T-helper 9 cell (primary cell): ENCODE measurements at regions not wholly inside any gene's neighbourhood (a gene's known extent, or its start where the extent isn't known, plus 50 kb on each side); places are given as distances from the start of the nearest gene placed in this dataset.
"Not testable (repeated sequence)": the region's sequence is repeated elsewhere in the genome, so short reads cannot be mapped to it uniquely, and the experiment has no call there.

Source experiments
- DNase-seq: peaks from one replicate; pipeline ENCODE4 v3.0.0-alpha.2; 2020

DNA sequence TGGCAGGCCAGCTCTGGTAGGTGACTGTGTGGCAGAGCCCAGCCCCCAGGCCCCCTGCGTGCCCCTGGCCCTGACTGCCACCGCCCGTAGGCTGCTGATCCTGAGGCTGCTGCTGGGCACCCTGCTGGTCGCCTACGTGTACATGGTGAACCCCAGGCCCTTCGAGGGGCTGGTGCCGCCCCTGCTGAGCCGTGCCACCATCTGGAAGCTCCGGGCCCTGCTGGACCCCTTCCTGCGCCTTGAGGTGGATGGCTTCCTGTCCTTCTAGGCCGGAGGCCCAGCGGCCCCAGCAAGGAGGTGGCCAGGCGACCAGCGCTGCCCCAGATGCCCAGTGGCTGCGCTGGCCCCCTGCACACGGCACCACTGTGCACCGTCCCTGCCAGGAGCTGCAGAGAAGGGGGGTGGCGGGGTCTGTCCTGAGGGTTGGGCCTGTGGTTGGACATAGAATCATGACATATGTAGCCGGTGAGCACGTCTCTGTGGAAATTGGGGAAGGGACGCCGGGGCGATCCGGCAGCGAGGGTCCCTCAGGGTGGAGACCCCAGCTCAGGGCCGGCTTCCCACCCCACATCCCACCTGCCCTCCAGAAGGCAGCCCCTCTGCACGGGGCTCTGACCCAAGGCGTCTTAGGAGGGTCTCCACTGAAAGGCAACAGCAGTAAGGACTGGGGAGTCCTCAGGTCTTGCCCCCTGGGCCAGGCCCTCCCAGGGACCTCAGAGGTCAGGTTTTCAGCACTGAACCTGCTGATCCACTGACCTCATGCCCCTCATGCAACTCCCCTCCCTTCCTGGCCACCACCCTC lies 185.4 kb downstream of the IGLL1 start:
- DNase-seq, result no peak

DNA sequence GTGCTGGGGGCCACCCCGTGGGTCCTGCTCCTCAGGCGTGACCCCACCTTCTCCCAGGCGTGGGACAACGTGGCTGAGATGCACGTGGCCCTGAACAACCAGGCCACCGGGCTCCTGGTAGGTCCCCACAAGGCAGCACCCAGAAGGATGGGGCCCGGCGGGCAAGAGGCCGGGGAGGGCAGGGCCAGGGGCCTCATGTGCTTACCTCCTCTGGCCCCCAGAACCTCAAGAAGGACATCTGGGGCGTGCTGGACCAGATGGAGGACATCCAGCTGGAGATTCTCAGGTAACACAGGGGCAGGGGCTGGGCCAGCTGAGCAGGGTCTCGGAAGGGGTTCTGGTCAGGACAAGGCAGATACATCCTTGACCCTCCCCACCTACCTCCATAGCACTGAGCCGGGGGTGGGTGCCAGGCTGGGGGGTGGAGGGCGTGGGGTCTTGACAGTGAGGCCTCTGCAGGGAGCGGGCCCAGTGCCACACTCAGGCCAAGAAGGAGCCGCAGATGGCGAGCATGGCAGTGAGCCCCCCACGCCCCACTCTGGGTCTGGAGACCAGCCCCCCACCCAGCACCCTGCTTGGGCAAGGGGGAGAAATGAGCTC lies 186.3 kb downstream of the IGLL1 start:
- no peak for DNase-seq

DNA sequence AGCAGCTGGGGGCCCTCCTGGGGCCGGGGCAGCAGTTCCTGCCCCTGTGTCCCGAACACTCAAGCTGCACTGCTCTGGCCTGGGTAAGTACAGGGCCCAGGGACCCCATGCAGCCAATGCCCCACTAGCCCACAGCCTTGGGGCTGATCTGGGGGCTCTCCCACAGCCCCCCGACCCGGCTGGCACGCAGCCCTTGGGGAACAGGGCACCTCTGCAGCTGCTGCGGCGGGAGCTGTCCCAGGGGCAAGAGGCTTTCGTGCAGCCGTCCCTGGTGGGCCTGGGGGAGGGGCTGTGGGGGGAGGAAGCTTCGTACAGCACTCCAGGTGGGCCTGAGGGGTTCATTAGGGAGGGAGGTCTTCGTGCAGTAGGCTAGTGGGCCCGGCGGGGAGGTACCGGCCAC lies 186.9 kb downstream of the IGLL1 start:
- not testable (repeated sequence) for DNase-seq

DNA sequence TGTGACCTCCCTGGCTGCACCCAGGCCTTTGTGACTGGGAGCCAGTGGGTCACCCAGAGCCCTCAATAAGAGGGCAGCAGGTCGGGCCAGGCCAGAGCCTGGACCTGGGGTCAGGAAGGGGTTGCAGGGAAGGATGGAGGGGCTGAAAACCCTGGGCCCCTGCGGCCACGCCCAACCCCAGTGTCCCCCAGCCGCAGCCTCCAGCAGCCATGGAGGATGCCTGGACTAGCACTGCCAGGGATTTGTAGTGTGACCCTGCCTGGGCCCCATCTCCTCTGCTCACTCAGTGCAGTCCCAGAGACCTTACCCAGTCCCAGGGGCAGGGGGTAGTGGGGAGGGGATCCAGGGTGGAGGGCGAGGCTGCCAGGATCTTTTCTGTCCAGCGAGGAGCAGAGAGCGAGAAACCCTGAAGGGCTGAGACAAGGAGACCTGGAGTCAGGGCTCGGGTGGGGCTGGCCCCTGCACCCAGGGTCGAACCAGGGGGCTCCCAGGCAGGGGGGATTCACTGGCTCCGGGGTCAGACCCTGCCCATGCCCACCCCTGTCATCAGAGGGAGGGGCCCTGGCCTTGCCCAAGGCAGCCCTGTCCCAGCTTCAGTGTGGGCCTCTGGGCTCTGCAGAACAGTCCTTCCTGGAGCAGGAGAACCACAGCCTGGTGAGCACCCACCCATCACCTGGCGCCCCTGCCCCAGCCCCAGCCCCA lies 187.5 kb downstream of the IGLL1 start:
- DNase-seq, result no peak

DNA sequence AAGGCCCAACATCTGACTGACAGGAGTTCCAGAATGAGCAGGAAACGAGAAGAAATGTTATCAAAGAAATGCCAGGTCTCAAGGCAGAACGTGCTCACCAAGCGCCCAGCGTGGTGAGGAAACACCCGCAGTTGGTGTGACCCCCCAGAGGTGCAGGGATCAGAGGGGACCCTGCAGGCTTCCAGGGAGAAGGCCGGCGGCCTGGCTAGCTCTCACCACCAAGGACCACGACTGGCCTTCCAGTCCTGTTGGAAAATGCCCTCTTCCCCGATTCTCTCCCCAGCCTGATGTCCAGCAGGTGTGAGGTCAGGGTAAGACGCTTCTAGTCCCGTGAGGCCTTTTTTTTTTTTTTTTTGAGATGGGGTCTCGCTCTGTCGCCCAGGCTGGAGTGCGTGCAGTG lies 189.1 kb downstream of the IGLL1 start:
- no peak for DNase-seq

DNA sequence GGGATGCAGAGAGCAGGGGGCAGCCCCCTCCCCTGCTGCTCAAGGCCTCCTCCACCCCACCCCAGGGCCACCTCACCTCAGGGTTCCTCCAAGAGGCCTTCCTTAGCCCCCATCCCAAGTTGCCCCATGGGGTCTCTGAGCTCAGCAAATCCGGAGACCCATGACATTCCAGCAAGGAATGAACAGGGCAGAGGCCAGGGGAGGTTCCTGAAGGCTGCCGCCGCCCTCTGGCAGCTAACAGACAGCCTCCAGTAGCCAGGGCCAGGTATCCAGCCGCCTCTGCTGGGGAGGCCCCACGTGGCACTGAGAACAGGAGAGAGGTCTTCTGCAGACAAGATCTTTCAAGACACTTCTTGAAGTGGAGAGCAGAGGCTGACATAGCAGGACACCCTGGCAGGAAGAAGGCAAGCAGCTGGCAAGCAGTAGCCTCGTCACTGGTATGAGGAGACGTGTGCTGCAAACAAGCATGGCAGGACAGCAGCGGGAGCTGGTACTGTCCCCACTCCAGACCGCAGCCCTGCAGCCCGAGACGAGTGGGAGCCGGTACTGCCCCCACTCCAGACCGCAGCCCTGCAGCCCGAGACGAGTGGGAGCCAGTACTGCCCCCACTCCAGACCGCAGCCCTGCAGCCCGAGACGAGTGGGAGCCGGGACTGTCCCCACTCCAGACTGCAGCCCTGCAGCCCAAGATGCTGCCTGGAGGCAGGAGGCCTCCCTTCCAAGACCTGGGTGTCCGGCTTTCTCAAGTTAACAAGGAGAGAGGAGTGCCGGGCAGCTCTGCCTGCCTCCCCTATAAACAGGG lies 190.6 kb downstream of the IGLL1 start:
- no peak for DNase-seq

DNA sequence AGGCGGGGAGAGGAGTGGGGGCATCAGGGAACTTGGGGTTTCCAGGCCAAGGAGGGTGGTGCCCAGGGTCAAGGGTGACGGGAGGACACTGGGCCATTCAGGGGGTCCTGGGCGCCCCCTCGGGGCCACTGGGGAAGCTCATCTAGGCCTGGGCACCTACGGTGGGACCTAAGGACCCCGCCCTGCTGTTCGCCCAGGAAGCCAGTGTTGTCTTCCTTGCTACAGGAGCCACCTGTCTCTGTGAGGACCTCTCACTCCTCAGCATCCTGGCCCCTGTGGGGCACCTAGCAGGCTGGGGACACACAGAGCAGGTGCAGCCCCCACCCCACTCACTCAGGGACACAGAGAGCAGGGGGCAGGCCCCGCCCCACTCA lies 191.6 kb downstream of the IGLL1 start:
- no peak for DNase-seq

DNA sequence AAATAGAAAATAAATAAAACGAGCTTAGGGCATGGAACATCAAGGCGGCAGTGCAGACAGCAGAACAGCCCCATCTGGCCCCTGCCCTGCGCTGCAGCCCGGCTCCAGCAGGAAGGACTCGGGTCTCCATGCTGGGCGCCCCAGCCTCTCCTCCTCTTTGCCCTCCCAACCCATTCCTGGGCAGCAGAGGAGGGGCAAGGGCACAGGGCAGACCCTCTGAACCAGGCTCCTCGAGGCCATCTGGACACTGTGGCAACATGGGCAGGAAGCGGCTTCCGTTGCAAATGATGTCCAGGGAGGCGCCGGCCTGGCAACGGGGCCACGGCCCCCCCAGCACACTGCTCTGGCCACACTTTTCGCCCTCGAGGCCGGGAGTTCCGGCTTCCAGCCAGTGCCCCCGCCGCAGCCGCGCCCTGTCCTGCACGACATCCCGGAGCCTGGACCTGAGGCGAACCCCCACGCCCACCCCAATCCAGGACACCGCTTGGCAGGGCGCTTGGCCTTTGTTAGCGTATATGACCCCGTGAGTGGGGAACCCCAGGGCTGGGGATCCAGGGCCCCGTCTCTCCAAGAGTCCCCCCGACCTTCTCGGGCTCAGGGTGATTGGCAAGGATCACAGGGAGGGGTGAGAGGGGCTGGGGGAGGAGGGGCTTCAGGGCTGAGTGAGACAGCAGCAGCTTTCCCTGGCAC lies 192.1 kb downstream of the IGLL1 start:
- DNase-seq, result no peak

DNA sequence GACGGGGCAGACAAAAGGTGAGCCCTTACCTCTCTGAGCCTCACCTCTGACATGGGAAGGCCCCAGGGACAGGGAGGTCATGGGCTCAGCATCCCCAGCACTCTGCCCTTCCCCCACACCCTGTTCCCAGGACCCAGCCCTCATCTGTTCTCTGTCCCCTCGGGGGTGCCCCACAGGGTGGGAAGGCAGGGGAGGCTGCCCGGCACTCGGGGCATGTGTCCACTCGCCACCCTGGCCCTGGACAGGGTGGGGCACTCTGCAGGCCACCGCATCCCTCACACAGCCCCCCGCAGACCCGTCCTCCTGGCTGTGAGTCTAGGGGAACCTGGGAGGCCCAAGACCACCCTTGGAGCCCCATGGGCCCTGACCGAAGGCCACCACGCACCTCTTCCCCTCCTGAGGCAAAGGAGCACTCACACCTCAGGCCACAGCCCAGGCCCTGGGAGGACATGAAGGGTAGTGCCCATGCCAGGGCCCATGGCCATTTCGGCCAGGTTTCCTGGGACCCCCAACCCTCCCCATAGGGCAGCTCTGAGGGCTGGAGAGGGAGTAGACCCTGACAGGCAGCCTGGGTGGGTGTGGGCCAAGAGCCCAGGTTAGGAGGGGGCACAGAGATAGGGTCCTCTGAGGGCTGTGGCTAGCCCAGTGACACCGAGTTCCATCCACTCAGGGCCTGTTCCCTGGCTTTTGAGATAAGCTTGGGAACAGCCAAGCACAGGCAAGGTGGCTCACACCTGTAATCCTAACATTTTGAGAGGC lies 193.1 kb downstream of the IGLL1 start:
- no peak for DNase-seq

DNA sequence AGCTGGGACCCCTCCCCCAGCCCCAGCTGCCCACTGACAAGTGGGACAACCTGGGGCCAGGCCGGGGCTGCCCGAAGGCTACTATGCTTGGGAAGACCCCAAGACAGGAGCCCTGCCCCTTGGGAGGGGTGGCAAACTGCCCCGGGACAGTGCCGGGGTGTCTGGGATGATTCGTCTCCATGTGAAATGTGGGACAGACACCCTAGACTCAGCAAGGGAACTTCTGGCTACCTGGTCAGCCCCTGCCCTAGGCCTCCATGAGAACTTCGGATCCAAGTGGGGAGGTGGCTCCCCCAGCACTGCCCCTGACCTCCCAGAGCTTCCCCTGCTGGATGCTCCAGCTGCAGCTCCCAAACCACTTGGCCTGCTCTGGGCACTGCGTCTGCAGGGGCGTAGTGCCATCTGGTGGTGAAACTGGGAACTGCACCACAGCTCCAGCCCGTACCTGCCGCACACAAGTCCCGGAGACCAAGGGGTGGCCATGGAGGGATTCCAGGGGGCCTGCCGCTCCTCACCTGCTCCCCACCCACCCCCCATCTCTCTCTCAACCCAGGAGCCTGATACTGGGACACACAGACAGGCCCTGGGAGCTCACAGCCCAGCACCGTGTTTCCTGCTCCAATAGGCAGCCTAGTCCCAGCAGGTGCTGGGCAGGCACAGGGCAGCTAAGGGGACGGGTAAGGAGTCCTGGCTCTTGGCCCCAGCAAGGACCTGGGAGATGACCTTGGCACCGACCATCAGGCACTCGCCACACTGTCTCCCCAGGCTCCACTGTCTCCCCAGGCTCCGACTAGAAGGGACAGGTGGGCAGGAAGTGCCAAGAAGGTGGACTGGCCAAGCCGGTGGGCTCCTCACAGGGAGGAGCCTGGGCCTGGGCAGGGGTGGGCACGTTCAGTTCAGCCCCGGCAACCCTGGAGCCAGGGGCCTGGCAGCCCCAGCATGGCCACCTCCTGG lies 194.1 kb downstream of the IGLL1 start:
- DNase-seq, result peak; percentile 82

DNA sequence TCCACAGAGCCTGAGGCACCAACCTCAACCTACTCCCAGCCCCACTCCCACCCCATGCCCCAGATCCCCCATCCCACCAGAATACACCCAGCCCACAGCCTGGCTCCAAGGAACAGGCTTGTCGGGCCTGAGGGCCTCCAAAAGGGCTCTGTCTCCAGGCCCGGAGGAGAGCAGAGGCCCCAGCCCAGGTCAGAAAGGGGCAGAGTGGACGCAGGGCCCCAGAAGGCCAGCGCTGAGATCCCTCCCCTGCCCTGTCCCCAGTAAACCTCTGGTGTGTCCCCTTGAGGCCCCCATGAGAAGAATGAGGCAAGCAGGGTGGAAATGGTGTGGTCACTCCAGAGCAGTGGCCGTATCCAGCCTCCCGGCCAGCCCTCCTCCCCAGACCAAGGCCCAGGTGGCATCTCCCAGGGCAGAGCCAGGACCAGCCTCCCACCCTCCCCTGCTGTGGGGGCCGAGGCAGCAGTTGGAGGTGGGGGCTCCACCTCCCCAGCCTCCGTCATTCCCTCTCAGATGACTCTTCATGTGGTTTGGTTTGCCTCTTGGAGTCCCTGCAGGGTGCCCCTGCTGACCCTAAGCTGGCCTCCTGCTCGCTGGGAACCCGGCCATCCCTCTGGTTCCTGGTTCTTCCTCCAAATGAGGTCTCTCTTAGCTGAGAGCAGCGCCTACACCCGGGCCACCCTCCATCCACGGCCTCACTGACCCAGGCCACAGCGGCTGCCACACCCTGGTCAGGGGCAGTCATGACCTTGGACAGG lies 195.0 kb downstream of the IGLL1 start:
- DNase-seq, result no peak

DNA sequence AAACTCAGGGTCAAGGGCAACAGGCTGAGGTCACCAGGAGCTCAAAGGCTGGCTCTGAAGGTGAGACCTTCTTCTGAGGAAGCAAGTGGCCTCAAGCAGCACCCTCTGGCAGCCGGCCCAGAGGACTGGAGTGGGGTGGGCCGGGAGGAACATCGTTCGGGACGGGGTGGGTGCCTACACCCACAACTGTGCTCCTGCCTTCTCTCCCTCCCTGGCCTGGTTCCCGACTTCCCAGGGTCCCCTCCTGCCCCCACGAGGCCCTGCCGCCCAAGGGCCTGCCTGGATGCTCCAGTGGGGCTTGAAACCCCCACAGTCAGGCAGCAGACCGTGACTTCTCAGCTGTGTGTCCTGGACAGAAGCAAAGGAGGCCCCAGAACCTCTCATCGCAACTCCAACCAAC lies 195.7 kb downstream of the IGLL1 start:
- no peak for DNase-seq

DNA sequence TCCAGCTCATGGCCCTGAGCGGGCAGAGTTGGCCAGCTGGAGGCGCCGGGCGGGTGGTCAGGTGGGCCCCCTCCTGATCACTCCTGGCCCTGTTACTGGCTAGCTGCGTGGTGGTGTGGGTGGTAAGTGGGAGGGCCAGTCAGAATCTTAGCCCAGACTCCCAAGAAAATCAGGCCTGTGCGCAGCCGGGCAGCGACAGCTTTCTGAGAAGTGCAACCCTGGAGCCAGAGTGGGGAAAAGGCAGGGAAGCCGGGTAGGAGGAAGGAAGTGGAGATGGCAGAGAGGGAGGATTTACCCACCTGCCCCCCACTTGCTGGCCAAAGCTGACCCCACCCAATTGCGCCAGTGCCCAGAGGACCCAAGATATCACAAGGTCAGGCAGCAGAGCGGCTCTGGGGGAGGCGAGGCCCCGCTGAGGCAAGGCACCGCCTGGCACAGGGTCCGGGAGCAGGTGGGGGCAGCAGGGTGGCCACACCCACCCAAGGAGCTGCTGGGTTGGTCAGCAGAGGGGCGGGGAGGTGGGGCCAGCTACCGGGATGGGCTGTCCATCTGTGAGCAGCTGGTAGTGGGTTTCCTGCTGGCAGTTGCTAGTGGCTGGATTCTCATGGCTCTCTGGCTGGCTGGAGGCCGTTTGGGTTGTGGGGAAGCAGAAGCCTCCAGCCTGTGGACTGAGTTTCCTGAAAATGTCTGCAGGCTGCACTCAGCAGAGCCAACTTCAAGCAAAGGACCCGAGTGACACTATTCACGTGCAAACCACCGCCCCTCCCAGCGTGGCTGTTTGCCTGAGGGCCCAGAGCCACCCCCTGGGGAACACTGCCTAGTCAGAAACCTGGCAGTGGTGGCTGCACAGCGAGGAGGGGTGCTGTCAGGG lies 196.4 kb downstream of the IGLL1 start:
- DNase-seq, result no peak

DNA sequence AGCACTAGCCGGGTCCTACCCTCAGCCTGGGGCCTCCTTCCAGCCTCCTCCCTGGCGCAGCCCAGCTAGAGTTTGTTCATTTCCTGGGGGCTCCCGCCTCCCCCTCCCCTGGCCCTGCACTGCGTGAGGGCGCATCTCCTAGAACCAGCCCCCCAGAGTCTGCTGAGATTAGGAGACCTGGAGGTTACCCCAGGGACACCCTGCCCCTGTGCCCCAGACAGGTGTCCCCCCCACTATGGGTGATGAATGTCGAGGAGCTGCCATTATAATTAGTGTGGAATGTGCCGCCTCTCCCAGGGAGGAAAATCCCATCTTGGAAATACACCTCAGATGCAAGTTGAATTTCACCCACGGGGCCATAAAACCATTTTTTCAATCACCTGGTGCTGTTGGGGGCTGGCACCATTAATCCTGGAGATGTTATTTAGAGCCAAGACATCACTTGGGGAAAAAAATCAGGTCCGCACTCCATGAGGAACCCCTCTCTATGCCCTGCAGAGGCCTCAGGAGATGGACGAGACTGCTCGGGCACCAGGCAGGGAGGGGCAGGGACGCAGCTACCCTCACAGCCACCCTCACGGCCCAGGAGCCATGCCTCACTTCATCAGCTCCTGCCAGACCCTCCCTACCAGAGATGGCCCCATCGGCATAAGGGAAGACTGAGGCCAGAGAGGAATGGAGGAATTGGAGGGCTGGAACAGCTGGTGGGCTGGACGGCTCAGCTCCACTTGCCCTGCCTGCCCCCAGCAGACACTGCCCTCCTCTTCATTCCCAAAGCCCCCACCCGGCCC lies 197.5 kb downstream of the IGLL1 start:
- DNase-seq, result no peak

DNA sequence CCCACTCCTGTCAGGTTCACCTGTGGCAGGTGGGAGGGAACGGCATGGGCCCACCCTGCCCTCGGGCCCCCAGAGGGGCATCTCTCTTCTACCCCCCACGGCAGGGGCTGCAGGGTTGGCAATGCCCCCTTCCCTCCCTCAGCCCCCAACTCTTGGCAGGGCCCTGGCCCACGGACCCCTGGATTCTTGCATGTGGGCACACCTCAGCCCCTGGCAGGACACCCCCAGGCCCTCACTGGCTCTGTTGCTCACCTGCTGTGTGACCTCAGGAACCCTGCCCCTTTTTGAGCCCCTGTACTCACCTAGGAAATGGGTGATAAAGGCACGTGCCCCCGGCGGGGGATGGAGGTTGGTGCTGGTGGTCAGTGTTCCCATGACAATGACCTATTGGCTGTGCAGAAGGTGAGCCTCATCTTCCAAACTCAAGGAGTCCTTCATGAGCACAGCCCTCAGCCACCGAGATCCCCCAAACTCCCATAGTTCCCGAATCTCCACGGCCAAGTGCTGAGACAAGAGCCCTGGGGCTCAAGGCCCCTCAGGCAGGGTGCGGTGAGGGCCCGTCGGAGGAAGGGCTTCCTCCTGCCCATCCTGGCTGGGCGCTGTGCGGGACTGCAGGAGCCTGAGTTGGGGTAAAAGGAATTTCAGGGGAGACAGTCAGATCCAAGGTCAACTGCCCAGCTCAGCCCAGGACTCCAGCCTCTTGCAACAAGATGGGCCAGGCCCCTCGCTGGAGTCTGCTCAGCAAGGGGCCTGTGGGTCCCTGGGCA lies 198.2 kb downstream of the IGLL1 start:
- DNase-seq, result no peak

DNA sequence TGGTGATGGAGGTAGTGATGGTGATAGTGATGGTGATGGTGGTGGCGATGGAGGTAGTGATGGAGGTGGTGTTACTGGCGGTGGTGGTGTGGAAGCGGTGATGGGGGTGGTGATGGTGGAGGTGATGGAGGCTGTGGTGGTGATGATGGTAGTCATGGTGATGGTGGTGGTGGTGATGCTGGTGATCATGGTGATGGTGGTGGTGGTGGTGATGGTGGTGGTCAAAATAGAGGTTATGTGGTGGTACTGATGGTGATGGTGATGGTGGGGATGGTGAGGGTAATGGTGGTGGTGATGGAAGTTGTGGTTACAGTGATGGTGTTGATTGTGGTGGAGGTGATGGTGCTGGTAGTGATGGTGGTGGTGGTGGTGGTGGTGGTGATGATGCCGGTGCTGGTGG lies 199.2 kb downstream of the IGLL1 start:
- no peak for DNase-seq

DNA sequence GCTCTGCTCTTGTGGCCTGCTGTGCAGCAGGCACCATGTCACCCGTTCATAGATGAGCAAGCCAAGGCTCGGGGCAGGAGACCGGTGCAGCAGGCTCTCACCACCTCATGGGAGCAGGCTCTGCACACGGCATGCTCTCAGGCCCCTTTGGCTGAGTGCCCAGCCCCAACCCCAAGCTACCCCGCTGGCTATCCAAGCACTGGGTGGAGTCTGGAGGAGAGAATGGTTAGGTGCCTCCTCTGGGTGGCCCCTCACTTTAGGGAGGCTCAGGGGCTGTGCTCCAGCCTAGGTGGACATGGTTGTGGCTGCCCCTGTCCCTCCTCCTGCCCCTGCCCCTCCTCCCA lies 199.9 kb downstream of the IGLL1 start:
- no peak for DNase-seq
